ENCODE measurements at regions not wholly inside any gene's neighbourhood (a gene's known extent, or its start where the extent isn't known, plus 50 kb on each side); places are given as distances from the start of the nearest gene placed in this dataset.
"Not testable (repeated sequence)": the region's sequence is repeated elsewhere in the genome, so short reads cannot be mapped to it uniquely, and the experiment has no call there.

DNA sequence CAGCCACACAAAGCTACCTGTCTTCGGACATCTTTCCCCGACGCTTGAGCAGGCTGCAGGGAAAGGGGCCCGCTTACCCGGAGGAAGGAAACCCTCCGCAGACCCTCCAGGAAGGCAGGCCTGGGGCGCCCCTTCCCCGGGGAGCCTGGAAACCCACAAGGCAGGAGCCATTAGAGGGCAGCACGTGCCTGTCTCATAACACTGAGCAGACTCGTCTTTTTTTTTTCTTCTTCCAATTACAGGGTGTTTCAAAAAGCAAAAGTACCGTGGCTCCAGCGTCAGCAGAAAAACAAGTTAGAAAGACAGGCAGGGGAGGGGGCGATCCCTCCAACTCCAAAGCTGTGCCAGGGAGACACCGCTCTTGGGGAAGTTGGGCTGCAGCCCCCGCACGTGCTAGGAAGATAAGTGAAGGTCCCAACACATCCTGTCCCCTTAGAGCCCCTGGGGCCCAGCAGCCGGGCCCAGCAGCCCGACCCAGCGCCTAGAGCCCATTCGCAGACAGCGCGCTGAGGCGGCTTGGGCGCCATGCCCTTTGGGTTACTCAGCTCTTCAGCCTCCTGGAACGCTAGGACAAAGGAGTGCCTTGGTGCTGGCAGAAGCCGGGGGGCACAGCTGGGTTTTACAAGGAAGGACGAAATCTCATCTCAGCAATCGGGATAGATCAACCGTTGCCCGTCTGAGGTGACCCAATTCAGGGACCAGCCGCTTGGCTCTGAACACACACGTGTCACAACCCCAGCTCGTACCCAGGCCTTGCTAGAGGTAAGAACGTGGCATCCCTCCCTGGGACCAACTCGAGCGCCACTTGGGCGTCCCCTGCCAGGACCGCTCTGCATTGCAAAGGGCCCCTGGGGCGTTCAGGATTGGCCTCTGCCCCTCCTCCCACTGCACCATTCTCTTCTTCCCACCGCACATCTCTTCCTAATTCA lies 136.3 kb downstream of the LY86 start:
- DNase-seq: no peak

DNA sequence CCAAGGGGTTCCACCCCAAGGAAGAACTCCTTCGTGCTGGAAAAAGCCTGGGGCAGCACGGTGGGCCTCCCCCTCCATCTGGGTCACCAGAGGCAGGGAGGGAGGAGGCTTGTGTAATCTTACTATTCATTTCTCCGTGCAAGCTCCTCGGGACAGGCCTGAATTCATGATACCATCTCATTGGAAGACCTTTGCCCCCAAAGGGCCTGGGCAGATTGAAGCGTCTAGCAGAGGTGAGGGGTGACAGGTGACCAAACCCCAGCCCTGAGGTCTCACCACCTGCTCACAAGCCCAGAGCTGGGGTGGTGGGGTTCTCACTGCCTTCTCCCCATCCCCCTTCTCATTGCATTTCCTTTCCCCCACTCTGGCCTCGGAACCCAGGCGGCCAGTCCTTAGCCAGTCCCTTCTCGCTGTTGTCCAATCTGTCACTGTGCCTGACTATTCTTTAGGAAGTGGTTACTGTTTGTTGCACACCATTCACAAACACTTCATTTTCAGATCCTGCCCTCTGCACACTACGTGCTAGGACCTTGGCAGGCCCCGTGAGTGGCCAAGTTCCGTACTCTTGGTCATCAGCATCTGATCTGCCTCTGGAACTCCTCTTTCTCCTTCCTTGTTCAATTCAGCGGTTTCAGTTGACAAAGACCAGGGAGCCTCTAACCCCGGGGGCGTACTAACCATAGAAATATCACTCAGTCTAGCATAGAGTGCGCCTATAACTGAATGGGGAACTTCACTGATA lies 137.1 kb downstream of the LY86 start:
- DNase-seq: no peak

DNA sequence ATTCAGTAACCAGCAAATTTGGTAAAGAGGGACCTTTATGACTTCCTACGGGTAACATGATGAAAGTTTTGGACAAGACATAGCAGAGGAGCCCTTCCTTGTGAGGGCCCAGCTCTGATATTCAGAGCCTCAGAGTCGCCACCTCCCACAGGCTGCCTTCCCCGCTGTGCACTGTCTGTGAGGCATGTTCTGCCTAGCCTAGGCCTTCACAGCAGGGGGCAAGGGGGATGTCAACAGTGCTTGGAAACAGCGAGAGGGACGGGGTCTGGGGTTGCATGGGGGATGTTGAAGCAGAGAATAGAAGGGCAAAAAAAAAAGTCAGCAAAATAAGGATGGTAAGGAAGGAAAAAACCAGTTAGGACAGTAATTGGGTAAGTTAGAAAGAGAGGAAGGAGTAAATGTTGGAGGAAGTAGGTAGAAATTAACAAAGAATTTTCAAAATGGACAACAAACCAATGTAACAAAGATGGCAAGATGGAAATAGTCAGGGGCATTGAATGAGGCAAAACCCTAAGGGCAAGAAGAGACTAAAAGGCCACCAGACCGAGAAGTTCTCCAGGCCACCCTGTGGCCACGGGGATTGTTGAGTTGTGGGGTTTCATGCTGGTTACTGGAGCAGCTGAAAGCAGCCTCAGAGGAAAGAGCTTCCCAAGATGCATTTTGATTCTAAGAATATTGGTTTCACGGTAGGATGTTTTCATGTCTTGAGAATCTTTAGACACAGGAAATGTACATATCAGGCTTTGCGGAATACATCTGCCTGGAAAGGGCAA lies 139.8 kb downstream of the LY86 start:
- DNase-seq: no peak

DNA sequence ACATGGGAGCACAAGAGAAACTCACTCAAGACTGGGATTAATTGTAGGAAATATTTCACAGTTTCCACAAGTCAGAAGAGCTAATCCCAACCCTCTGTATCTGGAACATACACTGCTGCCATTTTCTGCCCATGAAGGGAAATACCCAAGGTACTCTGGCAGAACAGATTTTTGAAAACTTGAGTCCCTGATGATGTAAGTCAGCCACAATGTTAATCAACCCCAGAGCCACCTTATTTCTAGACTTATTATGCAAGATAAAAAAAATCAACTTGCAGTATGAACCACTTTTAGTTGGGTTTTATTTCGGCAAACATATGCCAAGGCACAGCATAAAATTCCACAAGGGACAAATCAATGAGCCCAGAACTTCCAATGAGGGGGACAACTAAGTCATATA lies 141.5 kb downstream of the LY86 start:
- DNase-seq: no peak

DNA sequence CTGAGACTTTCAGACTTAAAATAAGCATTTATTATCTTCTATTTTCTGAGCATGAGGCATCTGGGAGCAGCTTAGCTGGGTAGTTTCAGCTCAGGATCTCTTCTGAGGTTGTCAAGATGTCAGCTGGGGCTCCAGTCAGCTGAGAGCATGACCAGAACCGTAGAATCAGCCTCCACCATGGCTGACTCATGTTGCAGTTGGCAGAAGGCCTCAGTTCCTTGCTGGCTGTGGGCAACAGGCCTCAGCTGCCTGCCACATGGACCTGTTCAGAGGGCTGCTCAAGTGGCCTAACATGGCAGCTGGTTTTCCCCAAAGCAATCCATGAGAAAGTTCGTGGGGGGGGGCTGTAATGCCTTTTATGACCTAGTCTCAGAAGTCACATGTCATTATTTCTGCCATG lies 142.3 kb downstream of the LY86 start:
- no peak for DNase-seq

DNA sequence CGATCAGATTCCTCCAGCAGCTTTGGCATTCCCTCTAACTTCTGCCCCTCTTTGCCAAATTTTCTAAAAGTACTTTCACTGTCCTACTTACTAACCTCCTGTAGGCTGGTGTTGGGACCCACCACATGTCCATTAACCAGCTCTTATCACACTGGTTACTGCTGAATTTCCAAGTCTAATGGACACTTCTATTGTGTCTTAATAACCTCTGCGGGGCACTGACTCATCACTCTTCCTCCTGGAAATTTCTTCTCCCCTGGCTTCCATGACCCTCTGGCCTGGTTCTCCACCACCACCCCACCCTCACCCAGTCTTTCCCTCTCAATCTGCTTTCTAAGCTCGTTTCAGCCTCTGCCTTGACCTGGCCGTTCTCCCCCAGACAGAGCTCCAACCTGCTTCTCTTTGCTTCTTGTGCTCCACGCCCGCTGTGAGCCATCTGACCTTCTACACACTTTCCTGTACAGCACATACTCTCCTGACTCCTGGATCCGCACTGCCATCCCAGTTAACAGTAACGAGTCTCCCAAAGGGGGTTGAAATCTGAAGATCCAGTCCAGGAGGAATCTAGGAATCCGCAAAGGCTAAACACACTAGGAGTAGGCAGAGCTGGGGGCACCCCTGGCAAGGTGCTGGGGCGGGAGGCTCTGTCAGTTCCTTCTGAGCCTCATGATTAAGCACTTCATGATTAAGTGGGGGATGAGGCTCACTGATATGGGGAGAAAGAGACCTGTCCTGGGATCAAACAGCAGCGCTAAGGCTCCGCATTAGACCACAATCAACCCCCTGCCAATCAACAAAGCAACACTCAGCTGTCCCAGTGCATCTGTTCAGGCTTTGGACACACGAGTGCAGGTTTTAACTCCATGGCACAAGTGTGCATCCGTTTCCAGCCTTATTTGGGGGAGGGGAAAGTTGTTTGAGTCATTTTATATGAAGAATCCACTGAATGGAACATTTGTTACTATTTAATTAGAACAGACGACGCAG lies 146.3 kb downstream of the LY86 start:
- no peak for DNase-seq

DNA sequence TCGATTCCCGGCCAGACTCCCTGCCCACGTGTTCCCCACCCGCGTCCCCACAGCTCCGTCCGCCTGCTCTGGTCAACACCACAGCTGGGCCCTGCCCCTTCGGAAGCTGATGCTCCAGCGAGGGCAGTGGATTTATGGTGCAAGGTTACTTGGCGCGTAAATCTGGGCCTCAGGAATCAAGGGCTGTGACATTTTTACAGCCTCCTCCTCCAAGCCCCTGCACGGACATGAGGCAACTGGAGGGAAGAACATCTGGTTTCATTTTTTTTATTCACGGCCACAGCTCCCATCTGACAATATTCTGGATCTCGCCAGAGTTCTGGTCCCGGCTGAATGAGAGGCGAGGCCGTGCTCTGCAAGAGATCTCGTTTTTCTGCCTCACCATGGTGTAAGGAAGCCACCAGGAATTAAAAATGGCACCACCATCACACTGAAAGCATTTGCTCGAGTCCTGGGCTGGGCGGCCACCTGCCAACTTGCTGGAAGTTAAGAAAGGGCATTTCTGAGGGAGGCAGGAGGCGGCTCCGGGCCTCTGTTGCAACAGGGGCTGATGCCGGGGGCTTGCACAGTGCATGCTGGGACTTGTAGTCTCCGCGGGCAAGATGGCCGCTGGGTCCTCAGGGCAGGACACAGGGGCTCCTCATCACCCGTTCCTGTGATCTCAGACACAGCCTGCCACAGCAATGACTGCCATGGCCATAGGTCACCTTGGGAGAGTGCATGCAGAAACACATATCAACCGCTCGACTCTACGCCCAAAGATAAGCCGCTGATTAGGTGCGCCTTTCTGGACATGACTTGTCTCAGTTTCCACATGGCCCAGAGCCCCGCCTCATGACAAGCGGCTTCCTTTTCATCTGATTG lies 148.5 kb downstream of the LY86 start:
- no peak for DNase-seq

DNA sequence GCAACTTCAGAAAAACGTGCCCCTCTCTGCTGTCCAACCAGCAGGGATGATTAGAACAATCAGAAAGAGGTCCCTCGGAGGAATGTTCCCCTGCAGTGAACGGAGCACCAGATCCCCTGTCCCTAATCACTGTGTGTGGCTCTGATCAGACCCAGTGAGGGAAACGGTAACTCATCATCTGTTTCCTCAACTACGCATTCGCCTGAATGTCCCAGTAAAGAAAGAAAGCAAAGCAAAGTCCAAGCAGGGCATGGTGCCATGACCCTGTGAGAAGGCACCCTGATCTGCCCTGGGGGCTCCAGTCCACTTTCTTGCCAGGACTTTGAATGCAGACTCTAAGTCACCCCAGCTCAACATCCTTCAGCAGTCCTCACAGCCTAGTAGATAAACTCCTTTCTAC lies 149.2 kb downstream of the LY86 start:
- no peak for DNase-seq

DNA sequence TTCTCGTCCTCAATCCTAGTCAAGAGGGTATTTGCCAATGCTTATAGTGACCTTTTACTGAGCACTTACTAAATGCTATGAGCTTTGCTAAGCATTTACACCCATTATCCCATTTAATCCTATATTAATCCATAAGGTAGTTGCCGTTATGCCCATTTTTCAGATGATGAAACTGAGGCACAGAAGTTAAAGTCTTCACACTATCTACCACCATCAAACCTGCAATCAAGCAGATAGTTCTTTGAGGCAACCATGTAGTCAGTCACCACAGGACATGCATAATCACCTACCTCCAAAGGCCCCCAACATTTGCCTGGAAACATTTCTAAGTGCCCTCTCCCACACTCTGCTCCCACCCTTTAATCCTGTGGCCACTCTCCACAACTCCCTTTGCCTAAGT lies 149.6 kb downstream of the LY86 start:
- DNase-seq: no peak

DNA sequence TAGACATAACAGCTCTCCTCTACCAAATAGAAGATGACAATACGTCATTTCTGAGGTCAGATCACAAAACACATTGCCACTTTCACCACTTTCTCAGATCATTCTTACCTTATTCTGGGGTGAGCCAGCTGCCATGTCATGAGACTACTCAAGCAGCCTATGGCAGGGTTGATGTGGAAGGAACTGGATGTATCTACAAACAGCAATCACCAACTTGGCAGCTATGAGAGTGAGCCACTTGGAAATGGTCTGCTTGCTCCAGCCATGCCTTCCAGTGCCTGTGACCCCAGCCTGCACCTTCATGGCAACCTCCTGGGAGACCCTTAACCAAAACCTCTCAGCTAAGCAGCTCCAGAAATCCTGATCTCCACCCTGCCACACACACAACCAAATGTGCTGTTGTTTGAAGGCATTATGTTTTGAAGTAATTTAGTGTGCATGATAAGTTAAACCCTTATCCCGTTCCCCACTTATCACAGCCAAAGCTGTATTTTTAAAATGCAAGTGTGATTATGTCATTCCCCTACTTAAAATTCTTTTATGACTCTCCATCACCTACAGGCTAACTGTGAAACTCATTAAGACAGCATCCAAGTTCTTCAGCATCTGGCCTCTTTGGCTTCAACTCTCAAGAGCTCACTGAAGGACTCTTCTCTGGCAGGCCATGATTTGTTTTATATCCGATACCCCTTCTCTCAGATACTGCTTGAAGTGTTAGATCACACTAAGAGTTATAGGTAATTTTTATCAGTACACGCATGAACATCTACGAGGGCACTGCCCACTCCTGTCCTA lies 150.6 kb downstream of the LY86 start:
- no peak for DNase-seq

DNA sequence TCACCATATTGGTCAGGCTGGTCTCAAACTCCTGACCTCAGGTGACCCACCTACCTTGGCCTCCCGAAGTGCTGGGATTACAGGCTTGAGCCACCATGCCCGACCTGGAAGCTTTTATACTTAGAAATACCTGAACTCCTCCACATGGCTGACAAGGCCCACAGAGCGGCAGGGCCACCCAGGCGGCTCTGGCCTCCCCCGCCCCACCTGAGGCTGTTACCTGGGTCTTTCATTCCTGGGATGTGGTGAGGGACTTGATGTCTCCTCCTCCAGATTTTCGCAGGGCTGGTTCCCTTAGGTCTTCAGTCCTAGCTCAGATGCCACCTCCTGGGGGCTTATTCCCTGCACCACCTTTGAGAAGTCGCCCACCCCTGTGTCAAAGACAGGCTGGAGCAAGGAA lies 152.1 kb downstream of the LY86 start:
- DNase-seq: no peak

DNA sequence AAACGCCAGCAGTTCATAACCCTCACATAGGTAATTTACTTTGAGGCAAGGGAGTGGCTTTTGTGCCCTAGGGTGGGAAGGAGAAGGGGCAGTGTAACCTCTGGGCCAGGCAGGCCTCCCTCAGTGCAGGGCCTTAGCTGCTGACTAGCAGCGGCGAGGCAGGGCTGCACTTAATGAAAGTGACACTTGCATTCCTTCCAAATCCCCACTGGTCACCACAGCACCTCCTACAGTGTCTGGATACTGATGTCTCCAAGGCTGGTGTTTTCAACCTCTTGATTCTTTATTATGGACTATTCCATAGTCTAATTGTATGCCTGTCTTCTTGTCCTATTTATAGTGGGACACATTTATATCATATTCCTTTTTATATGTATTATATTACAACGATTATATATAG lies 152.7 kb downstream of the LY86 start:
- no peak for DNase-seq

DNA sequence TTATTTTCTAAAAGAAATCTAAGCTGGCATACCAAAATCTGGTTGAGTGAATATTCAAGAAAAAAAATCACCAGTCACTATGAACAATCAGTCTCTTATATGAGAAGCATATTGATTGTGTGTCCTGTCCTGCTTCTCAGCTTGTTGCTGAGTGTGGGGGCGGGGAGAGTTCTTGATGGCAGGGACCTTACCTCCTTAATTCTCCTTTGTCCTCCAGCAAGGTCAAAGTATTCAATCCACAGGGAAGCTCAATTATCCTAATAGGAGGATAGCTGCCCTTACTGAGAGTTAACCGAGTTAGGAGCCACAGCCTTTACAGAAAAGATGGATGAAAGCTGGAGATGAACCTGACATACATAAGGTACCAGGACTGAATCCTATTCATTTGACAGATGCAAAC lies 154.0 kb downstream of the LY86 start:
- no peak for DNase-seq

DNA sequence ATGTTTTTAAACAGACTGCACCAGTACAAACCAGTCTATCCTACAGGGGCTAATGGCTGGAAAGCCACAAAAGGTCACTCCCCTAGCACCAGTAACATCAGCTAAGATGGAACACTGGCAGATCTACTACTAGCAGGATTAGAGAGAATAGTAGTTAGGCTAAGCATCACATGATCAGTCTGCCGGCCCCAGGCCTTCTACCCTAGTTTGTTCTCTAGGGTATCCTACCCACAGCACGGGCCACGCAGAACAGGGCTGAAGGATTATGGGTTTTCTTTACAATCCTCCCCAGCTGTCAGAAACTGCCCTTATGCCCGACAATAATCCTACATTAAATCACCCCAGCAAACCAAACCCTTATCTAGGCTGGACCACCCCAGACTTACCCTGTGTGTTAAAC lies 156.0 kb downstream of the LY86 start:
- DNase-seq: no peak

DNA sequence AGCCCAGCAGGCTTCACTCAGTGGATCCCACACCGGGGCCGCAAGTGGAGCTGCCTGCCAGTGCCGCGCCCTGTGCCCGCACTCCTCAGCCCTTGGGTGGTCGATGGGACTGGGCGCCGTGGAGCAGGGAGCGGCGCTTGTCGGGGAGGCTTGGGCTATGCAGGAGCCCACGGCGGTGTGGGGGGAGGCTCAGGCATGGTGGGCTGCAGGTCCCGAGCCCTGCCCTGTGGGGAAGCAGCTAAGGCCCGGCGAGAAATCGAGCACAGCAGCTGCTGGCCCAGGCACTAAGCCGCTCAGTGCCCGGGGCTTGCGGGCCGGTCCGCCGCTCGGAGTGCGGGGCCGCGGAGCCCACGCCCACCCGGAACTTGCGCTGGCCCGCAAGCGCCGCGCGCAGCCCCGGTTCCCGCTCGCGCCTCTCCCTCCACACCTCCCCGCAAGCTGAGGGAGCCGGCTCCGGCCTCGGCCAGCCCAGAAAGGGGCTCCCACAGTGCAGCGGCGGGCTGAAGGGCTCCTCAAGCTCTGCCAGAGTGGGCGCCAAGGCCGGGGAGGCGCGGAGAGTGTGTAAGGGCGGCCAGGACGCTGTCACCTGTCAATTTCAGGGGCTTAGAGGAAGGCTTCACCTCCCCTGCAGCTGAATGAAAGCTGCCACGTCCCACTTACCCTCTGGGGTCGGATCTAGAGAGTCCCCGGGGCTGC lies 157.3 kb downstream of the LY86 start:
- DNase-seq: not testable (repeated sequence)

DNA sequence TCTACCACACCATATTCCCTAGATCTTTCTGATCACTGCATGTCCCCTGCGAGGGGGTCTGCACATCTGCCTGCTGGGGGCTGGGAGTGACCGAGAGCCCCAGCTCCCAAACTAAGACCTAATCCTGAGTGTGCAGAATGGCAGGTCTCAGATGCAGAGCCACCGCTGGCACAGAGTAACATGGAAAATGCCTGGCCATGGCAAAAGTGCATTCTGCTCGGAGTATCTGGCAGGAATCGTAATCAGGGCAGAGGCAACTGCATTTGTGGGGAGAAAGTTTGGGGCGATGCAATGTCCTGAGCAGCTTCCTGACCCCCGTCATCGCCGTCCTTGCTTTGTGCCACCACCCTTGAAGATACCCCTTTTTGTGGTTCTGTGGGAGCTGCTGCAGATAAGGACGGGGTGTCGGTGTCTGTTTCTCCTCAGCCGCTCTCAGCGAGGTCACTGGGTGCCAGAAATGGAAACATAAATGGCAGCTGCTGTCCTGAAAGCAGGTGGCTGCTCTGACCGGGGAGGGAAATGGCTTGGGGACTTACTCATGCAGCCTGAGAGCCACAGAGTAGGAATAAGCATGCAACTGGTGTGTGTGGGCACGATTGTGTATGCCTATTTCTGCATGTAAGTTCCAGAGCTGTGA lies 157.9 kb downstream of the LY86 start:
- DNase-seq: no peak

DNA sequence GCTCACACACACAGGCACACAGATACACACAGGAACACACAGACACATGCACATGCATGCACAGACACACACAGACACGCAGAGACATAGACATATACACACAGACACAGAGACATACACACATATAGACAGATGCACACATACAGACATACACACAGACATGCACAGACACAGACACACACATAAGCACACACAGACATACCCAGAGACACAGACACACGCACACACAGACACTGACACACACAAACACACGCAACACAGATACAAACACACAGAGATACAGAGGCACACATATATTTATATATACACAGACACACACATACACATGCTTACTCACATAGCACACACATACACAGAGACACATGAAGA lies 158.4 kb downstream of the LY86 start:
- no peak for DNase-seq

DNA sequence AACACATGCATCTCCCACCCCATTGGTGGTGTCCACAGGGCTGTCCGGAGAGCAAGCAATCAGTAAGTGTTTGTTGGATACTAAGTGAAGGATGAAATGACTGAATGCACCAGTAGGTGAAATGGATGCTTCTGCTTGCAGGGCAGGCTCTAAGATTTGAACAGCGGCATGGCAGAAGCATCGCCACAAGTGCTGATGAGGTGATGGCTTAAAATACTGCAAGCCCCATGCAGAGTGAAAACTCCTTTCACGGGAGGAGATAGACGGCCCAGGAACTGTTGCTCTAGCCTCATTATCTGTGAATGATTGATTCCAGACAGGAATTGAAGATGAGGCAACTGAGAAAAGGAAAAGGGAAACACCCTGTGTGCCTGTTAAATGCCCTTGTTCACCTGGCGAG lies 158.9 kb downstream of the LY86 start:
- DNase-seq: no peak

DNA sequence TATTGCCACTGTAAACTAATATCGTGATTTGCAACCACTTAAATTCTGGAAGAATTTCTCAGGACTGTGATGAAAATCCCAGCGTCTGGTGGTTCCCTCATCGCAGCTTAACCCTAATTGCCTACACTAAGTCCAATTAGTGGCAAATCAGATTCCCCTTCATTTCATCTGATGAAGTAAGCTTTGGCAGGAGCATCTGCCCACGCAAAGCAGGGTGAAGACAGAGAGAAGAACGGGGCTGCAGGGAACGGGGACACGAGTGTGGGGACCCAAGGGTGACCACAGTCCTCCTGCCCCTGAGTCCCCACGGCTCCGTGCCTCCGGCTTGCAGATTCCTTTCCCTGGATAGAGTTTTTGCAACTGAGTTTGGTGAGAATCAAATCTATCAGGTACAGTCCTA lies 159.5 kb downstream of the LY86 start:
- no peak for DNase-seq

Measured in NCI-H2081 treated with DMSO at 0.1 percent for 48 hours (cell line).